Stimulated activated CD4-positive, alpha-beta T cell treated with anti-CD3 and anti-CD28 coated beads, TNF-alpha, amount 100 ng/mL, for 1 hour (primary cell): ENCODE measurements at regions not wholly inside any gene's neighbourhood (a gene's known extent, or its start where the extent isn't known, plus 50 kb on each side); places are given as distances from the start of the nearest gene placed in this dataset.
"Not testable (repeated sequence)": the region's sequence is repeated elsewhere in the genome, so short reads cannot be mapped to it uniquely, and the experiment has no call there.

ENCODE experiments used
- DNase-seq, 3 donors: peaks; one replicate each; pipeline ENCODE4 v3.0.0-alpha.2; 2020; ENCODE audit warnings: low read depth in 3 of 3, low spot score in 1 of 3

GRCh38 chr14:104230946-104231345 lies 92.6 kb downstream of the KIF26A start:
- DNase-seq = no peak

GRCh38 chr14:104232070-104232484 lies 93.7 kb downstream of the KIF26A start:
- DNase-seq = no peak

- DNase-seq = not testable (repeated sequence)
Observed at GRCh38 chr14:104234007-104234786, 95.8 kb downstream of the KIF26A start.

- DNase-seq = no peak
Observed at GRCh38 chr14:104235686-104236085, 97.3 kb downstream of the KIF26A start.

GRCh38 chr14:104237651-104238423 lies 99.5 kb downstream of the KIF26A start:
- no peak for DNase-seq

- DNase-seq = no peak
Observed at GRCh38 chr14:104238424-104239184, 100.2 kb downstream of the KIF26A start.

- DNase-seq = no peak
Observed at GRCh38 chr14:104239185-104239775, 100.9 kb downstream of the KIF26A start.

GRCh38 chr14:104239861-104240301 lies 101.5 kb downstream of the KIF26A start:
- no peak for DNase-seq

GRCh38 chr14:104240434-104241157 lies 102.2 kb downstream of the KIF26A start:
- DNase-seq = no peak

- no peak for DNase-seq
Observed at GRCh38 chr14:104243200-104243599, 104.8 kb downstream of the KIF26A start.

- DNase-seq = no peak
Observed at GRCh38 chr14:104244221-104245011, 106.0 kb downstream of the KIF26A start.

GRCh38 chr14:104245075-104245474 lies 106.7 kb downstream of the KIF26A start:
- DNase-seq = no peak

- no peak for DNase-seq
Observed at GRCh38 chr14:104245723-104246122, 107.3 kb downstream of the KIF26A start.

- DNase-seq = no peak
Observed at GRCh38 chr14:104246401-104247335, 108.3 kb downstream of the KIF26A start.

GRCh38 chr14:104247336-104248202 lies 109.2 kb downstream of the KIF26A start:
- no peak for DNase-seq

GRCh38 chr14:104248203-104249055 lies 110.0 kb downstream of the KIF26A start:
- no peak for DNase-seq

GRCh38 chr14:104249089-104249488 lies 110.7 kb downstream of the KIF26A start:
- DNase-seq = no peak
